Tibial nerve (tissue), 4 donors: ENCODE measurements at regions not wholly inside any gene's neighbourhood (a gene's known extent, or its start where the extent isn't known, plus 50 kb on each side); places are given as distances from the start of the nearest gene placed in this dataset.
"Not testable (repeated sequence)": the region's sequence is repeated elsewhere in the genome, so short reads cannot be mapped to it uniquely, and the experiment has no call there.

Experiments used
- DNase-seq, 2 donors: peaks; one replicate each; pipeline ENCODE4 v3.0.0-alpha.2; 2019; ENCODE audit warnings: low spot score in 2 of 2
- H3K27ac ChIP-seq, 4 donors: fragments of 200-600 bp; sonication (generic) in 3 of 4; one replicate each; pipeline ENCODE4 v1.5.1; 2017 to 2019; ENCODE audit warnings: mild to moderate bottlenecking in 1 of 4
- H3K27me3 ChIP-seq, 2 donors: fragments of 200-600 bp; sonication (generic) in 1 of 2; one replicate each; pipeline versions ENCODE4 v1.5.1 to v1.6.0; 2017 to 2019
- H3K36me3 ChIP-seq, 3 donors: fragments of 200-600 bp; sonication (generic); one replicate each; pipeline ENCODE4 v1.5.1; 2018 to 2019
- H3K4me1 ChIP-seq, 4 donors: fragments of 200-600 bp; sonication (generic) in 3 of 4; one replicate each; pipeline ENCODE4 v1.5.1; 2017 to 2019
- H3K4me3 ChIP-seq, 4 donors: fragments of 200-600 bp; sonication (generic) in 3 of 4; one replicate each; pipeline ENCODE4 v1.5.1; 2017 to 2019; ENCODE audit warnings: mild to moderate bottlenecking in 1 of 4, moderate library complexity in 1 of 4
- H3K9me3 ChIP-seq, 4 donors: fragments of 200-600 bp; sonication (generic) in 3 of 4; one replicate each; pipeline ENCODE4 v1.5.1; 2017 to 2019
- CTCF ChIP-seq, 5 experiments: fragments of 200-600 bp in 3 of 5; fragments of 450-650 bp in 2 of 5; sonication (generic) in 3 of 5; IDR thresholded peaks; one replicate each; pipeline ENCODE4 v1.5.1; 2016 to 2019; ENCODE audit warnings: antibody characterized with exemption in 5 of 5, mild to moderate bottlenecking in 3 of 5, moderate library complexity in 2 of 5
- EP300 ChIP-seq, 2 donors: sonication (generic); formaldehyde crosslinking; IDR thresholded peaks; one replicate each; pipeline ENCODE4 v1.6.1; 2017; ENCODE audit warnings: antibody characterized with exemption in 2 of 2, mild to moderate bottlenecking in 1 of 2
- POLR2A ChIP-seq, 2 donors: fragments of 450-650 bp; IDR thresholded peaks; one replicate each; pipeline ENCODE4 v1.6.1; 2017; ENCODE audit warnings: antibody characterized with exemption in 2 of 2, mild to moderate bottlenecking in 2 of 2, moderate library complexity in 2 of 2
- WGBS, 2 donors: methylation state at CpG; one replicate each; pipeline ENCODE4 v1.1.5; 2018; 5-methylcytosine and 5-hydroxymethylcytosine counted together

GRCh38 chr14:105940534-105941225 lies 414.3 kb downstream of the TMEM121 start:
- no peak overlapping the region for H3K27ac ChIP-seq
- H3K27me3 ChIP-seq: no peaks in the 10 kb centered on the region
- no peaks in the 10 kb centered on the region for H3K36me3 ChIP-seq
- peaks cover 0 to 58% (median 3%) of the 10 kb centered on the region in 4 donors for H3K9me3 ChIP-seq
- 79 to 81% methylated on average over 9 of the region's 9 CpGs for WGBS, 2 donors
- H3K4me3 ChIP-seq: no peak overlapping the region
- H3K4me1 ChIP-seq: no peaks in the 10 kb centered on the region
- TF ChIP-seq EP300 (IDR thresholded peaks at IDR 0.05) (no peak), POLR2A (IDR thresholded peaks at IDR 0.05) (no peak), CTCF (IDR thresholded peaks at IDR 0.05) (no peak)
- no peak for DNase-seq

- no peak for DNase-seq
- H3K4me3 ChIP-seq: no peak overlapping the region
- no peak overlapping the region for H3K27ac ChIP-seq
- 81 to 84% methylated on average over 23 to 24 of the region's 24 CpGs for WGBS, 2 donors
- TF ChIP-seq EP300 (IDR thresholded peaks at IDR 0.05) (no peak), POLR2A (IDR thresholded peaks at IDR 0.05) (no peak), CTCF (IDR thresholded peaks at IDR 0.05) (no peak)
- no peaks in the 10 kb centered on the region for H3K27me3 ChIP-seq
- no peaks in the 10 kb centered on the region for H3K36me3 ChIP-seq
- H3K4me1 ChIP-seq: no peaks in the 10 kb centered on the region
- H3K9me3 ChIP-seq: peaks cover 0 to 52% (median 2%) of the 10 kb centered on the region in 4 donors
Observed at GRCh38 chr14:105941226-105942166, 415.1 kb downstream of the TMEM121 start.

GRCh38 chr14:105942725-105943124 lies 416.3 kb downstream of the TMEM121 start:
- not testable (repeated sequence) for DNase-seq
- WGBS, 2 donors: 87 to 88% methylated on average over 22 of the region's 22 CpGs

GRCh38 chr14:105943973-105944602 lies 417.7 kb downstream of the TMEM121 start:
- TF ChIP-seq POLR2A (IDR thresholded peaks at IDR 0.05): no peak
- no peak for TF ChIP-seq EP300 (IDR thresholded peaks at IDR 0.05)
- TF ChIP-seq CTCF (IDR thresholded peaks at IDR 0.05): no peak
- H3K27ac ChIP-seq: no peak overlapping the region
- no peaks in the 10 kb centered on the region for H3K27me3 ChIP-seq
- DNase-seq: no peak
- no peaks in the 10 kb centered on the region for H3K4me1 ChIP-seq
- 74 to 78% methylated on average over 12 of the region's 12 CpGs for WGBS, 2 donors
- peaks cover 0 to 29% (median 2%) of the 10 kb centered on the region in 4 donors for H3K9me3 ChIP-seq
- no peaks in the 10 kb centered on the region for H3K36me3 ChIP-seq
- H3K4me3 ChIP-seq: no peak overlapping the region

More at GRCh38 chr14:105942725-105943124, 416.3 kb downstream of the TMEM121 start:
- not testable (repeated sequence) for H3K4me1 ChIP-seq, H3K4me3 ChIP-seq, H3K27me3 ChIP-seq, H3K36me3 ChIP-seq, H3K27ac ChIP-seq
- peaks cover 0 to 42% (median 2%) of the 10 kb centered on the region in 4 donors for H3K9me3 ChIP-seq

- no peaks in the 10 kb centered on the region for H3K36me3 ChIP-seq
- H3K9me3 ChIP-seq: peaks cover 0 to 20% (median 0%) of the 10 kb centered on the region in 4 donors
- no peak overlapping the region for H3K4me3 ChIP-seq
- 56 to 62% methylated on average over 29 to 30 of the region's 30 CpGs for whole genome bisulfite sequencing, 2 donors
- no peak overlapping the region for H3K27ac ChIP-seq
- TF ChIP-seq POLR2A (IDR thresholded peaks at IDR 0.05) (no peak), CTCF (IDR thresholded peaks at IDR 0.05) (peak in 3 of 5 experiments; percentile 54 to 68 (median 56))
- DNase-seq: peak; percentile 22 to 54
- H3K4me1 ChIP-seq: no peaks in the 10 kb centered on the region
- no peaks in the 10 kb centered on the region for H3K27me3 ChIP-seq
Observed at GRCh38 chr14:105944632-105945610, 418.5 kb downstream of the TMEM121 start.
